ENCODE measurements at regions not wholly inside any gene's neighbourhood (a gene's known extent, or its start where the extent isn't known, plus 50 kb on each side); places are given as distances from the start of the nearest gene placed in this dataset.
"Not testable (repeated sequence)": the region's sequence is repeated elsewhere in the genome, so short reads cannot be mapped to it uniquely, and the experiment has no call there.

- DNase-seq (ENCODE audit: insufficient read length, low spot score); FAIRE-seq: not testable (repeated sequence)
Observed at GRCh38 chr2:90297701-90298100, 1606.2 kb downstream of the RPIA start.

- DNase-seq (ENCODE audit: insufficient read length, low spot score); FAIRE-seq: not testable (repeated sequence)
Observed at GRCh38 chr2:90298126-90298755, 1606.8 kb downstream of the RPIA start.

DNA sequence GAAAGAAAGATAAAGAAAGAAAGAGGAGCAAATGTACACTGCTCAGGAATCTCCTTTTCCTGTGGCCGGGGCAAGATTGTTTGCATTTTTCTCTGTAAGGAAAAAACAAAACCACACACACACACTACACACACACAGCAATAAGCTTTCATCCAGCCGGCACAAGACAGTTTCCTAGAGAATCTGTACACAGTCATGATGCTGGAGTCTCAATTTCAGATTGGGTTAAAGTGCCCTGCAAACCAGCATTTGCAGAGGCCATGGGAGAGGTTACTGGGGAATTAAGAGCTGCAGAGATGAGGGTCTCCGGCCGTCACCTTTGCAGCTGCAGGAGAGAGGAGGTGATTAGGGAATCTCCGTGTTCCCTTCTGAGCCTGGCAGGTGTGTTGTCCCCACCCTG, 1607.5 kb downstream of the RPIA start:
- not testable (repeated sequence) for DNase-seq (ENCODE audit: insufficient read length, low spot score); FAIRE-seq

GRCh38 chr2:90322982-90323381, 1631.5 kb downstream of the RPIA start:
- FAIRE-seq; DNase-seq (ENCODE audit: insufficient read length, low spot score): not testable (repeated sequence)

DNA sequence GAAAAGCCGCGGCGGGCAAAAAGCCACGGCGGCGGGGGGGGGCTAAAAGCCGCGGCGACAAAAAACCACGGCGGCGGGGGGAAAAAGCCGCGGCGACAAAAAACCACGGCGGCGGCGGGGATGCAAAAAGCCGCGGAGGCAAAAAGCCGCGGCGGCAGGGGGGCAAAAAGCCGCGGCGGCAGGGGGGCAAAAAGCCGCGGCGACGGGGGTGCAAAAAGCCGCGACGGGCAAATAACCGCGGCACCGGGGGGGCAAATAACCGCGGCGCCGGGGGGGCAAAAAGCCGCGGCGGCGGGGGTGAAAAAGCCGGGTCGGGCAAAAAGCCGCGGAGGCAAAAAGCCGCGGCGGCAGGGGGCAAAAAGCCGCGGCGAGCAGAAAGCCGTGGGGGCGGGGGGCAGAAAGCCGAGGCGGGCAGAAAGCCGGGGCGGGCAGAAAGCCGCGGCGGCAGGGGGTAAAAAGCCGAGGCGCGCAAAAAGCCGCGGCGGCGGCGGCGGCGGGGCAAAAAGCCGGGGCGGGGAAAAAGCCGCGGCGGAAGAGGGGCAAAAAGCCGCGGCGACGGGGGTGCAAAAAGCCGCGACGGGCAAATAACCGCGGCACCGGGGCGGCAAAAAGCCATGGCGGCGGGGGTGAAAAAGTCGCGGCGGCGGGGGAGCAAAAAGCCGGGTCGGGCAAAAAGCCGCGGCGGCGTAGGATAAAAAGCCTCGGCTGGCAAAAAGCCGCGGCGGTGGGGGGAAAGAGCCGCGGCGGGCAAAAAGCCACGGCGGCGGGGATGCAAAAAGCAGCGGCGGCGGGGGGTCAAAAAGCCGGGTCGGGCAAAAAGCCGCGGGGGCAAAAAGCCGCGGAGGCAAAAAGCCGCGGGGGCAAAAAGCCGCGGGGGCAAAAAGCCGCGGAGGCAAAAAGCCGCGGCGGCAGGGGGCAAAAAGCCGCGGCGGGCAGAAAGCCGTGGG, 1632.4 kb downstream of the RPIA start:
- FAIRE-seq, result not testable (repeated sequence)

DNA sequence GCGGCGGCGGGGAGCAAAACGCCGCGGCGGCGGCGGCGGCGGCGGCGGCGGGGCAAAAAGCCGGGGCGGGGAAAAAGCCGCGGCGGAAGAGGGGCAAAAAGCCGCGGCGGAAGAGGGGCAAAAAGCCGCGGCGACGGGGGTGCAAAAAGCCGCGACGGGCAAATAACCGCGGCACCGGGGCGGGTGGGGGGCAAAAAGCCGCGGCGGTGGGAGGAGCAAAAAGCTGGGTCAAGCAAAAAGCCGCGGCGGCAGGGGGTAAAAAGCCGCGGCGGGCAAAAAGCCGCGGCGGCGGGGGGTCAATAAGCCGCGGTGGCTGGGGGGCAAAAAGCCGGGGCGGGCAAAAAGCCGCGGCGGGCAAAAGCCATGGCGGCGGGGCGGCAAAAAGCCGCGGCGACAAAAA, 1633.2 kb downstream of the RPIA start:
- not testable (repeated sequence) for FAIRE-seq; DNase-seq (ENCODE audit: insufficient read length, low spot score)

More for the DNA sequence above, 1632.4 kb downstream of the RPIA start:
- DNase-seq (ENCODE audit: insufficient read length, low spot score), result not testable (repeated sequence)

DNA sequence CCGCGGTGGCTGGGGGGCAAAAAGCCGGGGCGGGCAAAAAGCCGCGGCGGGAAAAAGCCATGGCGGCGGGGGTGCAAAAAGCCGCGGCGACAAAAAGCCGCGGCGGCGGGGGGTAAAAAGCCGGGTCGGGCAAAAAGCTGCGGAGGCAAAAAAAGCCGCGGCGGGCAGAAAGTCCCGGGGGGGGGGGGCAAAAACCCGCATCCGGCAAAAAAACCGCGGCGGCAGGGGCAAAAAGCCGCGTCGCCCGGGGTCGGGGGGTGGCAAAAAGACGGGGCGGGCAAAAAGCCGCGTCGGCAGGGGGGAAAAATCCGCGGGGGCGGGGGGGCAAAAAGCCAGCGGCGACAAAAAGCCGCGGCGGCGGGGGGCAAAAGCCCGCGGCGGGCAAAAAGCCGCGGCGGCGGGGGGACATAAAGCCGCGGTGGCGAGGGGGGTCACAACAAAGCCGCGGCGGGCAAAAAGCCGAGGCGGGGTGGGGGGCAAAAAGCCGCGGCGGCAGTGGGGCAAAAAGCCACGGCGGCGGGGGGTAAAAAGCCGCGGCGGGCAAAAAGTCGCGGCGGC, 1634.4 kb downstream of the RPIA start:
- not testable (repeated sequence) for FAIRE-seq; DNase-seq (ENCODE audit: insufficient read length, low spot score)

DNA sequence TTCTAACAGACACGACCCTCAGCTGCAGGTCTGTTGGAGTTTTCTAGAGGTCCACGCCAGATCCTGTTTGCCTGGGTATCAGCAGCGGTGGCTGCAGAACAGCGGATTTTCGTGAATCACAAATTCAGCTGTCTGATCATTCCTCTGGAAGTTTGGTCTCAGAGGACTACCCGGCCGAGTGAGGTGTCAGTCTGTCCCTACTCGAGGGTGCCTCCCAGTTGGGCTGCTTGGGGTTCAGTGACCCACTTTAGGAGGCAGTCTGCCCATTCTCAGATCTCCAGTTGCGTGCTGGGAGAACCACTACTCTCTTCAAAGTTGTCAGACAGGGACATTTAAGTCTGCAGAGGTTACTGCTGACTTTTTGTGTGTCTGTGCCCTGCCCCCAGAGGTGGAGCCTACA, 1664.1 kb downstream of the RPIA start:
- FAIRE-seq, result not testable (repeated sequence)

GRCh38 chr2:90359344-90359743, 1667.9 kb downstream of the RPIA start:
- not testable (repeated sequence) for FAIRE-seq

More for the DNA sequence above, 1664.1 kb downstream of the RPIA start:
- DNase-seq (ENCODE audit: insufficient read length, low spot score), result not testable (repeated sequence)

GRCh38 chr2:90359887-90360730, 1668.6 kb downstream of the RPIA start:
- FAIRE-seq; DNase-seq (ENCODE audit: insufficient read length, low spot score): not testable (repeated sequence)

More at GRCh38 chr2:90359344-90359743, 1667.9 kb downstream of the RPIA start:
- not testable (repeated sequence) for DNase-seq (ENCODE audit: insufficient read length, low spot score)

DNA sequence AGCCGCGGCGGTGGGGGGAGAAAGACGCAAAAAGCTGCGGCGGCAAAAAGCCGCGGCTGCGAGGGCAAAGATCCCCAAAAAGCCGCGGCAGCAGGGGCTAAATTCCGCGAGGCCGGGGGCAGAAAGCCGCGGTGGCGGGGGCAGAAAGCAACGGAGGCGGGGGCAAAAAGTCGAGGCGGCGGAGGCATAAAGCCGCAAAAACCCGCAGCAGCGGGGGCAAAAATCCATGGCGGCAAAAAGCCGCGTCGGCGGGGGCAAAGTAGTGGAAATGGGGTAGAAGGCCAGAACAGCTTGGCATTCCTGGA, 1669.2 kb downstream of the RPIA start:
- FAIRE-seq; DNase-seq (ENCODE audit: insufficient read length, low spot score): not testable (repeated sequence)

Measured in H54 (cell line).